ENCODE measurements at regions not wholly inside any gene's neighbourhood (a gene's known extent, or its start where the extent isn't known, plus 50 kb on each side); places are given as distances from the start of the nearest gene placed in this dataset.

- no peak for DNase-seq (ENCODE audit: low spot score)
- no peak for TF ChIP-seq CTCF (IDR thresholded peaks at IDR 0.05; ENCODE audit: extremely low read depth, missing control alignments)
Observed at GRCh38 chr5:143931476-143931875, 119.5 kb downstream of the HMHB1 start.

DNA sequence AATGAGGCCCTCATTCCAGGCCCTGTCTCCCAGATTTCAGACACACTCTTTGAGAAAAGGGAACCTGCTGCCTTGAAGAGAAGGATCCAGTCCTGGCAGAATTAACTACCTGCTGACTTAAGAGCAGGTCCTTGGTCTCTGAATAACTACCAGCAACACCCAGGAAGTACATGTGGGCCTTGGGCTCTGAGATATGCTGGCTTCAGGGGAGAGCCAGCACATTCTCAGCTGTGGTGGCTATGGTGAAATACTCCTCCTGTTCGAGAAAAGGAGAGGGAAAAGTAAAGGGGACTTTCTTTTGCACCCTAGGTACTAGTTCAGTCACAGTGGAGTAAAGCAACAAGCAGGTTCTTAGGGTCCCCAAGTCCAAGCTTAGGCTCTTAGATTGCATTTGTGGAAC, 120.0 kb downstream of the HMHB1 start:
- DNase-seq (ENCODE audit: low spot score): no peak
- TF ChIP-seq CTCF (IDR thresholded peaks at IDR 0.05; ENCODE audit: extremely low read depth, missing control alignments): no peak

DNA sequence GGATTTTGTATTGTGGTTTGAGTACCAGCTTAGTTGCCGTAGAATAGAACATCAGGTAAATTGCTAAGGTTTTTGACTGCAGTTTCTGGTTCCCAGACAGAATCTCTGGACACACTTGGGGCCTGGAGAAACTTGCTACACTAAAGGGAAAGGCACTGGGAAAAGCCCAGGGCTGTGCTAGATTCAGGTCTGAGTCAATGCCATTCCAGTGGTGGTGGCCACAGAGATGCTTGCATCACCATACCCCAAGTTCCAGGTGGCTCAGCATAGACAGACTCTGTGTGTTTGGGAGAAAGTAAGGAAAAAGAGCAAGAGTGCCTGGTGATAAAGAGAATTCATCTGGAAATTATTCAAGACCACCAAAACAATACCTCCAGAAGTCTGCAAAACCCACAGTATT, 120.6 kb downstream of the HMHB1 start:
- TF ChIP-seq CTCF (IDR thresholded peaks at IDR 0.05; ENCODE audit: extremely low read depth, missing control alignments): no peak
- no peak for DNase-seq (ENCODE audit: low spot score)

DNA sequence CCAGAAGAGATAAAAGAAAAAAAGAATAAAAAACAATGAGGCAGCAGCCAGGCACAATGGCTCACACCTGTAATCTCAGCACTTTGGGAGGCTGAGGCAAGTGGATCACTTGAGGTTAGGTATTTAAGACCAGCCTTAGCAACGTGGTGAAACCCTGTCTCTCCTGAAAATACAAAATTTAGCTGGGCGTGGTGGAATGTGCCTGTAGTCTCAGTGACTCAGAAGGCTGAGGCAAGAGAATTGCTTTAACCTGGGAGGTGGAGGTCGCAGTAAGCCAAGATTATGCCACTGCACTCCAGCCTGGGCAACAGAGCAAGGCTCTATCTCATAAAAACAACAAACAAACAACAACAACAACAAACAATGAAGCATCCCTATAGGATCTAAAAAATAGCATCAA, 121.5 kb downstream of the HMHB1 start:
- DNase-seq (ENCODE audit: low spot score): no peak
- no peak for TF ChIP-seq CTCF (IDR thresholded peaks at IDR 0.05; ENCODE audit: extremely low read depth, missing control alignments)

GRCh38 chr5:143934821-143935220, 122.9 kb downstream of the HMHB1 start:
- no peak for DNase-seq (ENCODE audit: low spot score)
- no peak for TF ChIP-seq CTCF (IDR thresholded peaks at IDR 0.05; ENCODE audit: extremely low read depth, missing control alignments)

DNA sequence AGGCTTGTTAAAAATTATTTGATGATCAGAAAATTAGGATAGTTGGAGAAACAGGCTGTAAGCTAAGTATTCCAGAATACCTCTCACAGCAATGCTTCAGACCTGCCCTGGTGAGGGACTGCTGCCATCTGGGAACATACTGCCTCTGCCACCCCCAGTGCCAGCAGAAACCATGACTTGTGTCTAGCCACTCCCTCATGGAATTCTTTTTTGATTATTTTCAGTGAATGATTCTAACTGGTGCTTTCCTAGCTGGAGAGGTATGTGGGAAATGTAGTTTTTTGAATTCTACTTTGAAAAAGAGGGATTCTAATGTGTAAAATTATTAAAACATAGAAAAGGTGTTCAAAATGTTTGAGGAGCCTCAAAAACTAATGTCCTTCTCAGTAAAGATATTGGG, 126.3 kb downstream of the HMHB1 start:
- DNase-seq (ENCODE audit: low spot score): no peak
- no peak for TF ChIP-seq CTCF (IDR thresholded peaks at IDR 0.05; ENCODE audit: extremely low read depth, missing control alignments)

- no peak for DNase-seq (ENCODE audit: low spot score)
- TF ChIP-seq CTCF (IDR thresholded peaks at IDR 0.05; ENCODE audit: extremely low read depth, missing control alignments): no peak
Observed at GRCh38 chr5:143946837-143947236, 134.9 kb downstream of the HMHB1 start.

Measured in GM20000 (cell line).